SKM-1 (cell line): ENCODE measurements at regions not wholly inside any gene's neighbourhood (a gene's known extent, or its start where the extent isn't known, plus 50 kb on each side); places are given as distances from the start of the nearest gene placed in this dataset.

ENCODE experiments used
- DNase-seq: peaks from one replicate; lab custom pipeline; 2025; ENCODE audit not compliant: unreplicated experiment; lab: John Stamatoyannopoulos, UW

- no peak for DNase-seq
These were observed 119.4 kb downstream of the EVX1 start for GRCh38 chr7:27362026-27362425.

GRCh38 chr7:27364344-27364758 lies 121.7 kb downstream of the EVX1 start:
- peak; percentile 34 for DNase-seq

- no peak for DNase-seq
These were observed 124.8 kb downstream of the EVX1 start for GRCh38 chr7:27367179-27367932.

- DNase-seq, result no peak
These were observed 125.4 kb downstream of the EVX1 start for GRCh38 chr7:27367933-27368549.

GRCh38 chr7:27374958-27375841 lies 132.6 kb downstream of the EVX1 start:
- DNase-seq, result no peak

GRCh38 chr7:27375958-27376357 lies 133.4 kb downstream of the EVX1 start:
- DNase-seq, result no peak

- DNase-seq, result no peak
These were observed 135.4 kb downstream of the EVX1 start for GRCh38 chr7:27377988-27378387.

- DNase-seq, result no peak
These were observed 139.7 kb downstream of the EVX1 start for GRCh38 chr7:27382307-27382706.

GRCh38 chr7:27386581-27386980 lies 144.0 kb downstream of the EVX1 start:
- DNase-seq, result no peak

GRCh38 chr7:27387864-27388263 lies 145.3 kb downstream of the EVX1 start:
- DNase-seq, result no peak

- no peak for DNase-seq
These were observed 146.0 kb downstream of the EVX1 start for GRCh38 chr7:27388561-27388960.

- no peak for DNase-seq
These were observed 146.9 kb downstream of the EVX1 start for GRCh38 chr7:27389496-27389895.

GRCh38 chr7:27392477-27392876 lies 149.9 kb downstream of the EVX1 start:
- DNase-seq, result no peak

- DNase-seq, result no peak
These were observed 152.3 kb downstream of the EVX1 start for GRCh38 chr7:27394871-27395270.

GRCh38 chr7:27395626-27396025 lies 153.0 kb downstream of the EVX1 start:
- no peak for DNase-seq

- no peak for DNase-seq
These were observed 154.9 kb downstream of the EVX1 start for GRCh38 chr7:27397503-27397902.

- no peak for DNase-seq
These were observed 156.2 kb downstream of the EVX1 start for GRCh38 chr7:27398851-27399250.

GRCh38 chr7:27399791-27400567 lies 157.4 kb downstream of the EVX1 start:
- peak; percentile 72 for DNase-seq

- DNase-seq, result no peak
These were observed 163.2 kb downstream of the EVX1 start for GRCh38 chr7:27405780-27406179.

GRCh38 chr7:27409311-27409710 lies 166.7 kb downstream of the EVX1 start:
- DNase-seq, result no peak

- DNase-seq, result no peak
These were observed 167.2 kb downstream of the EVX1 start for GRCh38 chr7:27409776-27410175.
